ENCODE measurements at regions not wholly inside any gene's neighbourhood (a gene's known extent, or its start where the extent isn't known, plus 50 kb on each side); places are given as distances from the start of the nearest gene placed in this dataset.

DNA sequence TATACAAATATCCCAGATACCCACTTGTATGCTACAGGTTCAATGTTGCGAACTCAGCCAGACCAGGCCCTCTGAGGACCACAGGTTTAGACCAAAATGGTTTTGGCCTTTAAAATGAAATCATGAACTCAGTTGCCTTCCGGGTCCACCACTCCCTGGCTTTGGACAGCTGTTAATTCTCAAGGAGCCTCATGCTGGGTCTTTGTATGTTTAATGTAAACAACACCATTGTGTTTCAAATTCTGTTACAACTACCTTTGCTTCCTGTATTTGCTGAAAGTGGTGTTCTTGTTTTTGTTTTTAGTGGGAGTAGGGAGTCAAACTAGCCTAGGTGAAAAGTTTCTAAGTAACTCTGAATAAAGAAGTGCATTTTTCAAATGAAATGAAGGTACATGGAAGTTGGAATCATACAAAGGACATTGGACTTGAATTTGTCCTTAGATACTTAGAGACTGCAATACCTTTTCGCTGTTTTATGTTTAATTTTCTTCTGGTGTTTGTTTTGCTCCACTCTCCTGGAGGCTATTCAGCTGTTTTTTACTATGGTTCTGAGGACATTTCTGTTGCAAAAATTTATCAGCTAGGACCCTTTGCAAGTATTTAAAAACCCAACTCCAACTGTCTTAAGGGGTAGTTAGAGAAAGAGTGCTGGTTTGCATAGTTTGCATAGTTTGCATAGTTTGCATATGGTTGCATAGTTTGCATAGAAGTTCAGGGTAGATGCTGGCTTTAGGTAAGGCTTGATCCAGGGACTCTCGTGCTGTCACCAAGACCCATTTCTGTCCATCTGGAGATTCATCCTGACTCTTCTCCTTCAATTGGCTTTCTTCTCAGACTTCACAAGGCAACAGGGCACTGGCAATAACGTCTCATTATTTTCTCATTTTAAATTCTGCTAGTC, 70.1 kb downstream of the MID1IP1 start:
- Histone ChIP-seq H3K9me2 (no peaks in the 10 kb centered on the region), H3K36me3 (replicated peaks in 1 of 2; ENCODE audit: control insufficient read depth in 1 of 2, insufficient read depth in 2 of 2, low read length in 1 of 2) (no peaks in the 10 kb centered on the region), H3F3A (replicated peaks; ENCODE audit: insufficient read depth) (no peaks in the 10 kb centered on the region), H3K9ac (no peak overlapping the region), H3K4me3 (ENCODE audit: low read depth in 2 of 2, low read length in 1 of 2) (no peak overlapping the region), H4K20me1 (ENCODE audit: insufficient read depth) (no peaks in the 10 kb centered on the region), H3K4me2 (no peak overlapping the region), H3K79me2 (ENCODE audit: insufficient read depth) (no peaks in the 10 kb centered on the region), H2AFZ (ENCODE audit: low read depth) (no peak overlapping the region), H3K4me1 (ENCODE audit: control insufficient read depth in 1 of 2, insufficient read depth in 2 of 2, low read depth in 1 of 2, low read length in 1 of 2) (no peaks in the 10 kb centered on the region), H3K9me3 (no peaks in the 10 kb centered on the region), H3K27me3 (ENCODE audit: insufficient read depth) (no peaks in the 10 kb centered on the region), H3K27ac (ENCODE audit: low read depth in 2 of 2, low read length in 1 of 2) (no peak overlapping the region)
- DNase-seq = no peak
- WGBS (ENCODE audit: low lambda C conversion rate) = 28% methylated on average over 5 of the region's 5 CpGs
- TF ChIP-seq SMC3 (IDR thresholded peaks at IDR 0.05; ENCODE audit: low read depth, low read length) = no peak
- TF ChIP-seq, protein P1, sequence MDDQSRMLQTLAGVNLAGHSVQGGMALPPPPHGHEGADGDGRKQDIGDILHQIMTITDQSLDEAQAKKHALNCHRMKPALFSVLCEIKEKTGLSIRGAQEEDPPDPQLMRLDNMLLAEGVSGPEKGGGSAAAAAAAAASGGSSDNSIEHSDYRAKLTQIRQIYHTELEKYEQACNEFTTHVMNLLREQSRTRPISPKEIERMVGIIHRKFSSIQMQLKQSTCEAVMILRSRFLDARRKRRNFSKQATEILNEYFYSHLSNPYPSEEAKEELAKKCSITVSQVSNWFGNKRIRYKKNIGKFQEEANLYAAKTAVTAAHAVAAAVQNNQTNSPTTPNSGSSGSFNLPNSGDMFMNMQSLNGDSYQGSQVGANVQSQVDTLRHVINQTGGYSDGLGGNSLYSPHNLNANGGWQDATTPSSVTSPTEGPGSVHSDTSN (IDR thresholded peaks at IDR 0.05) = no peak
- TF ChIP-seq GATA2 (CRISPR knock-in tag; IDR thresholded peaks at IDR 0.05) = no peak
- TF ChIP-seq, protein P2, sequence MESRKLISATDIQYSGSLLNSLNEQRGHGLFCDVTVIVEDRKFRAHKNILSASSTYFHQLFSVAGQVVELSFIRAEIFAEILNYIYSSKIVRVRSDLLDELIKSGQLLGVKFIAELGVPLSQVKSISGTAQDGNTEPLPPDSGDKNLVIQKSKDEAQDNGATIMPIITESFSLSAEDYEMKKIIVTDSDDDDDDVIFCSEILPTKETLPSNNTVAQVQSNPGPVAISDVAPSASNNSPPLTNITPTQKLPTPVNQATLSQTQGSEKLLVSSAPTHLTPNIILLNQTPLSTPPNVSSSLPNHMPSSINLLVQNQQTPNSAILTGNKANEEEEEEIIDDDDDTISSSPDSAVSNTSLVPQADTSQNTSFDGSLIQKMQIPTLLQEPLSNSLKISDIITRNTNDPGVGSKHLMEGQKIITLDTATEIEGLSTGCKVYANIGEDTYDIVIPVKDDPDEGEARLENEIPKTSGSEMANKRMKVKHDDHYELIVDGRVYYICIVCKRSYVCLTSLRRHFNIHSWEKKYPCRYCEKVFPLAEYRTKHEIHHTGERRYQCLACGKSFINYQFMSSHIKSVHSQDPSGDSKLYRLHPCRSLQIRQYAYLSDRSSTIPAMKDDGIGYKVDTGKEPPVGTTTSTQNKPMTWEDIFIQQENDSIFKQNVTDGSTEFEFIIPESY (IDR thresholded peaks at IDR 0.05; ENCODE audit: borderline replicate concordance, low read depth) = no peak
- no peak for TF ChIP-seq TCF12 (IDR thresholded peaks at IDR 0.05)
- ChIA-PET POLR2A (no interaction called here), CTCF (no interaction called here)

DNA sequence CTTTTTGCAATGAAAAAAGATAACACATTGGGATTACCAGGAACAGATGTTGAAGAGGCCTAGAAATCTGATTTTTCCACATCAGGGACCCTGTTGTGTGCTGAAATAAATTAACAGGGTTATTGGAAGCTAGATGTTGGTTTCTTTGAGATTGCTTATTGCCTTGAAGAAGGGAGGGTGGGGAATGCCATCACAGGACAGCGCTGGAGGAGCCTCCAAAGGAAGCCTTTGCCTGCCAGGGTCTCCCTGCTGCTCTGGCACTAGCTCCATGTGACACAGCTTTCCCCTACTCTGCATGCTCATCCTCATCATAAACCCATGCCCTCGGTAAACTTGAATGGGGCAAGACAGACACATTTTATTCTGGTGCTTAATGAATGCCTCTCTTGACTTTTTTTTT, 76.1 kb downstream of the MID1IP1 start:
- Histone ChIP-seq H3F3A (replicated peaks; ENCODE audit: insufficient read depth) (no peaks in the 10 kb centered on the region), H4K20me1 (ENCODE audit: insufficient read depth) (no peaks in the 10 kb centered on the region), H3K27me3 (ENCODE audit: insufficient read depth) (no peaks in the 10 kb centered on the region), H3K36me3 (replicated peaks in 1 of 2; ENCODE audit: control insufficient read depth in 1 of 2, insufficient read depth in 2 of 2, low read length in 1 of 2) (no peaks in the 10 kb centered on the region), H3K4me2 (no peak overlapping the region), H3K27ac (ENCODE audit: low read depth in 2 of 2, low read length in 1 of 2) (no peak overlapping the region), H3K79me2 (ENCODE audit: insufficient read depth) (no peaks in the 10 kb centered on the region), H3K4me1 (ENCODE audit: control insufficient read depth in 1 of 2, insufficient read depth in 2 of 2, low read depth in 1 of 2, low read length in 1 of 2) (no peaks in the 10 kb centered on the region), H3K9ac (no peak overlapping the region), H3K4me3 (ENCODE audit: low read depth in 2 of 2, low read length in 1 of 2) (no peak overlapping the region), H3K9me2 (no peaks in the 10 kb centered on the region), H2AFZ (ENCODE audit: low read depth) (no peak overlapping the region), H3K9me3 (no peaks in the 10 kb centered on the region)
- 42% methylated on average over 2 of the region's 2 CpGs for WGBS (ENCODE audit: low lambda C conversion rate)
- ChIA-PET CTCF (interaction anchor here (0.5 to 1.0 kb wide), 2 partner anchors 15 to 272 kb away, joined by 3 read pairs; no protein-coding TSS in a partner anchor), POLR2A (no interaction called here)
- DNase-seq = no peak
- no peak for TF ChIP-seq ELF1 (IDR thresholded peaks at IDR 0.05)
- TF ChIP-seq TCF12 (IDR thresholded peaks at IDR 0.05) = no peak
- TF ChIP-seq, protein P3, sequence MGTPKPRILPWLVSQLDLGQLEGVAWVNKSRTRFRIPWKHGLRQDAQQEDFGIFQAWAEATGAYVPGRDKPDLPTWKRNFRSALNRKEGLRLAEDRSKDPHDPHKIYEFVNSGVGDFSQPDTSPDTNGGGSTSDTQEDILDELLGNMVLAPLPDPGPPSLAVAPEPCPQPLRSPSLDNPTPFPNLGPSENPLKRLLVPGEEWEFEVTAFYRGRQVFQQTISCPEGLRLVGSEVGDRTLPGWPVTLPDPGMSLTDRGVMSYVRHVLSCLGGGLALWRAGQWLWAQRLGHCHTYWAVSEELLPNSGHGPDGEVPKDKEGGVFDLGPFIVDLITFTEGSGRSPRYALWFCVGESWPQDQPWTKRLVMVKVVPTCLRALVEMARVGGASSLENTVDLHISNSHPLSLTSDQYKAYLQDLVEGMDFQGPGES (IDR thresholded peaks at IDR 0.05; ENCODE audit: low read depth, low read length) = no peak
